ENCODE measurements at regions not wholly inside any gene's neighbourhood (a gene's known extent, or its start where the extent isn't known, plus 50 kb on each side); places are given as distances from the start of the nearest gene placed in this dataset.

GRCh38 chr5:165134155-165134554, 1628.7 kb downstream of the MAT2B start:
- TF ChIP-seq CTCF (IDR thresholded peaks at IDR 0.05) (no peak), EZH2 (IDR thresholded peaks at IDR 0.05; ENCODE audit: borderline replicate concordance, insufficient read depth, low read depth, low read length, poor library complexity, severe bottlenecking) (no peak)
